ENCODE measurements at regions not wholly inside any gene's neighbourhood (a gene's known extent, or its start where the extent isn't known, plus 50 kb on each side); places are given as distances from the start of the nearest gene placed in this dataset.

GRCh38 chr13:34847766-34848165 is 94.3 kb upstream of the NBEA start:
- H3K36me3 ChIP-seq (ENCODE audit: control insufficient read depth, insufficient read depth, low read length): no peaks in the 10 kb centered on the region
- no peak overlapping the region for H3K4me3 ChIP-seq (replicated peaks; ENCODE audit: low read depth, low read length)
- DNase-seq (ENCODE audit: extremely low read depth, insufficient read length): no peak
- TF ChIP-seq CTCF (IDR thresholded peaks at IDR 0.05; ENCODE audit: insufficient read depth, low read length, poor library complexity, severe bottlenecking): no peak
- H3K27me3 ChIP-seq (replicated peaks; ENCODE audit: control insufficient read depth, insufficient read depth, low read length): no peaks in the 10 kb centered on the region

- Histone ChIP-seq H3K36me3 (ENCODE audit: control insufficient read depth, insufficient read depth, low read length) (no peaks in the 10 kb centered on the region), H3K4me3 (replicated peaks; ENCODE audit: low read depth, low read length) (no peak overlapping the region), H3K27me3 (replicated peaks; ENCODE audit: control insufficient read depth, insufficient read depth, low read length) (no peaks in the 10 kb centered on the region)
- no peak for DNase-seq (ENCODE audit: extremely low read depth, insufficient read length)
- no peak for TF ChIP-seq CTCF (IDR thresholded peaks at IDR 0.05; ENCODE audit: insufficient read depth, low read length, poor library complexity, severe bottlenecking)
Observed at GRCh38 chr13:34849406-34849805, 92.7 kb upstream of the NBEA start.

GRCh38 chr13:34853161-34853560 is 88.9 kb upstream of the NBEA start:
- Histone ChIP-seq H3K27me3 (replicated peaks; ENCODE audit: control insufficient read depth, insufficient read depth, low read length) (no peaks in the 10 kb centered on the region), H3K4me3 (replicated peaks; ENCODE audit: low read depth, low read length) (no peak overlapping the region), H3K36me3 (ENCODE audit: control insufficient read depth, insufficient read depth, low read length) (no peaks in the 10 kb centered on the region)
- TF ChIP-seq CTCF (IDR thresholded peaks at IDR 0.05; ENCODE audit: insufficient read depth, low read length, poor library complexity, severe bottlenecking): no peak
- DNase-seq (ENCODE audit: extremely low read depth, insufficient read length): no peak

- Histone ChIP-seq H3K27me3 (replicated peaks; ENCODE audit: control insufficient read depth, insufficient read depth, low read length) (no peaks in the 10 kb centered on the region), H3K4me3 (replicated peaks; ENCODE audit: low read depth, low read length) (no peak overlapping the region), H3K36me3 (ENCODE audit: control insufficient read depth, insufficient read depth, low read length) (no peaks in the 10 kb centered on the region)
- TF ChIP-seq CTCF (IDR thresholded peaks at IDR 0.05; ENCODE audit: insufficient read depth, low read length, poor library complexity, severe bottlenecking): no peak
- DNase-seq (ENCODE audit: extremely low read depth, insufficient read length): no peak
Observed at GRCh38 chr13:34857558-34858325, 84.3 kb upstream of the NBEA start.

GRCh38 chr13:34862311-34862710 is 79.8 kb upstream of the NBEA start:
- no peak for DNase-seq (ENCODE audit: extremely low read depth, insufficient read length)
- H3K27me3 ChIP-seq (replicated peaks; ENCODE audit: control insufficient read depth, insufficient read depth, low read length): no peaks in the 10 kb centered on the region
- no peak overlapping the region for H3K4me3 ChIP-seq (replicated peaks; ENCODE audit: low read depth, low read length)
- no peaks in the 10 kb centered on the region for H3K36me3 ChIP-seq (ENCODE audit: control insufficient read depth, insufficient read depth, low read length)
- TF ChIP-seq CTCF (IDR thresholded peaks at IDR 0.05; ENCODE audit: insufficient read depth, low read length, poor library complexity, severe bottlenecking): no peak

GRCh38 chr13:34862716-34863115 is 79.4 kb upstream of the NBEA start:
- no peak for DNase-seq (ENCODE audit: extremely low read depth, insufficient read length)
- no peaks in the 10 kb centered on the region for H3K27me3 ChIP-seq (replicated peaks; ENCODE audit: control insufficient read depth, insufficient read depth, low read length)
- no peak overlapping the region for H3K4me3 ChIP-seq (replicated peaks; ENCODE audit: low read depth, low read length)
- TF ChIP-seq CTCF (IDR thresholded peaks at IDR 0.05; ENCODE audit: insufficient read depth, low read length, poor library complexity, severe bottlenecking): no peak
- no peaks in the 10 kb centered on the region for H3K36me3 ChIP-seq (ENCODE audit: control insufficient read depth, insufficient read depth, low read length)
